ENCODE measurements at regions not wholly inside any gene's neighbourhood (a gene's known extent, or its start where the extent isn't known, plus 50 kb on each side); places are given as distances from the start of the nearest gene placed in this dataset.
"Not testable (repeated sequence)": the region's sequence is repeated elsewhere in the genome, so short reads cannot be mapped to it uniquely, and the experiment has no call there.

DNA sequence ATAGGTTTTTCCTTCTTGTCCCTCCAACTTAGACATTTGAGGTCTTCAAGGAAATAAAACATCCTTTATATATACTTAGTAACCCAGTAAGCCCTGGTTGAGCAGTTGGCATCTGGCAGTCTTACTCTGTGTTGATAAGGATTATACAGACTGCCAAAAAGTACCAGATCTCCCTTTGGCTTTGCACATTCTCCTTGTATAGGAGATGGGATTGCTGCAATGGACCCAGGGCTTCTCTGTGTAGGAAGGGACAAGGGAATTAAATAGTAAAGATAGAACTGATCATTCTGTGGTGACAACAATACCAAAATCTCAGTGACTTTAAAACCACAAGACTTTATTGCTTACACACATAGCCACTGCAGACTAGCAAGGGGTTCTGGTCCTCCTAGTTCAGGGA is 180.1 kb upstream of the CCDC196 start:
- no peak for DNase-seq

DNA sequence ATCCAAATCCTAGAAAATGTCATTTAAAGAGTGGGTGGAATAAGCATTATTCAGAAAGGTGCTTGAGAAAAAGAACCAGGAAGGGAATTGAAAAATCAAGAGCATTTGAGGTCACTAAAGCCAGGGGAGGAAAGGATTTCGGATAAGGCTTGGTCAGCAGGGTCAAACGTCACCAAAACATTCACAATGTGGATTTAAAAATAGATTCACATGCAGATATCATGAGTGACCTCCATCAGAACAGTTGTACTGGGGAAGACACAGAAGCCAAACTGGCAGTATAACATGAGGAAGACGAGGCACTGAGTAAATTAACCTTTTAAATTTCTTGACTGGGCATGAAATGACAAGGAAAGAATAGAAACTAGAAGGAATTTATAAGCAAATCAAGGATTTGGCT is 175.1 kb upstream of the CCDC196 start:
- DNase-seq = no peak

DNA sequence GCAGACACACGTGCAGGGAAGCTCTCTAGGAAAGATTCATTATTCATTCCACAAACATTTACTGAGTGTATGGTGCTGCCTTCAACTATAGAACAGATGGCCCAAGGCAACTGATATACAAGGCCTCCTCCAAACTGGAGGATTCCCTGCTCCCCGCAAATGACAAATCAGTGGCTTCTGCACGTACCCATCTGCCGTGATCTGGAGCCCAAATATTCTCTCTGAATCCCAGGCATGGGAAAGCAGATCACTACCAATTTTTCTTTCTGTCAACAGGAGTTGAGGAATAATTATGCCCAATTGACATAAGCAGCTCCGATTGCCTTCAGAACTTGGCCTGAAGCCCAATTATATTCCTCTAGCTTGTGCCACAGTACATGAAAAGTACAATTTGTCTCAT is 174.2 kb upstream of the CCDC196 start:
- no peak for DNase-seq

DNA sequence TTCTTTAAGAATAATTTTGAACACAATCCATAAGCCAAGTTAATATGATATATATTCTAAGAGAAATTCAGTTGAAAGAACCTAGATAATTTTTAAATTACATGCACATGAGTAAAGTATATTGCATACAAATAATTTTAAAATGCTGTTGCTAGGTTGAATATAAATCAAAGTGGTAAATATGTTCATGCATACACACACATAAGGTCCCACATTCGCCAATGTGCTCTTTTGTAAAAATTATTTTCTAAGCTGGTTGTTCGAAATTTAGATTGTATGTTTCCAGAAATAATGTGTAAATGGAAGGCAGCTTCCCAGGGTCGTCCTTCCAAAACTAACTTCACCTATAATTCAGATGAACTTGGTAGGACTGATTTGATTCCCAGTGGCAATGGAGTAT is 173.7 kb upstream of the CCDC196 start:
- DNase-seq = no peak

DNA sequence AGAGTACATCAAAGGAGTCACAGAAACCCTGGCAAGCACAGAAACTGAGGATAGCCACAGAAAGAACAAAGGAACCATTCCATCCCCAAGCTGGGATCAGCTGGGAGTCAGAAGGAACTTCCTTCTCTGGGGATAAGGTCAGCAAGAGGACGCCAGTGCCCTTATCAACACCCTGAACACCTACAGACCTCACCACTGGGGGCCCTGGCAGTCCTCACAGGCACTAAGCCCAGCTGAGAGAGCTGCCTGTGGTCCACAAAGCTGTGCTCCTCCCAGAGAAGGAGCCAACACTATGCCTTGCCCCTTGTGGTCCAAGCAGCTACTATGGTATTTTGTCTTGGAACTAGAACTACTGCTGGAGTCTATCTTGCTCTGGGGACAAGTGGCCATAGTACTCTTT is 171.1 kb upstream of the CCDC196 start:
- DNase-seq = no peak

DNA sequence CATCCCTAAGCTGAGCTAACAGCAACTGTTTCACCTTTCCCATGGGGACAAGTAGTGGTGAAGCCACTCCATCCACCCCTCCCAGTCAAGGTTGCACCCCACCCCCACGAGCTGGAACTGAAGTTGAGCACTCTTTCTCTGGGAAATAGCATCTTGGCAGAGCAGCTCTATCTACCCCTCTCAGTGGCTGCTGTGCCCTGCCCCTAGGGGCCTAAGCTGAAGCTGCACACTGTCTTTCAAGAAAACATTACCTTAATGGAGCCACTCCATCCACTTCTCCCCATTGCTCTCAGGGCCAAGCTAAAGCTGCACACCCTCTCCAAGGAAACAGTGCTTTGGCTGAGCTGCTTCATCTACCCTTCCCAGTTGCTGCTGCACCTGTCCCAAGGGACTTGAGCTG is 170.6 kb upstream of the CCDC196 start:
- no peak for DNase-seq

DNA sequence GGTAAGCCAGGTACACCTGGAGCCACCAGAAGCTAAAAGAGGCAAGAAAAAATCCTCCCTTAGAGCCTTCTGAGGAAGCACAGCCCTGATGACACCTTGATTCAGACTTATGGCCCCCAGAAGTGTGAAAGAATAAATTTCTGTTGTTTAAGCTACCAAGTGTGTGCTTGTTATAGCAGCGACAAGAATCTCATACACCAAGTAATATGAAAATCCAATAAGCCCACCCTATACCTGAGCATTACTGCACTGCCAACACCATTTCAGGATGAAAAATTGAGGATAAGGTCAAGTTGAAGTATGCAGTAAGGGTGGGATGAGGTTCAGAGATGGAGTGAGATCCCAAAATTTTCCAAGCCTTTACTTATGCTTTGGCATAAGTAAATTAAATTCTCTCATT is 163.6 kb upstream of the CCDC196 start:
- DNase-seq = no peak

DNA sequence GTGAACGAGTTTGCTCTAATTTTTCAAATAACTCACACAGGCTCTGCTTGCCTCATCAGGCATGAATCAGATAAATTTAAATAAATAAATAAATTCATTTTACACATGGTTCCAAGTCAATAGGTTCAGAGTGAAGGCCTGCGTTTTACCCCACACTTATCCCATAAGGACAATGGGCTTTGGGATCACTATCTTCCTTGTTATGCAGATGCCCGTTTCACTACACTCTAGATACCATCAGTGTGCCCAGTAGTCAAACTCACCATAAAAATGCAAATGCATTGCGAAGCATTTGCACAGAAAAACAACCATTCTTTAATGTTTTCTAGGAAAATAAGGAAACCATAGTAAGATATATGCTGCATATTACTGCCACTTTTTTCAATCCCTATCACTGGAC is 155.9 kb upstream of the CCDC196 start:
- no peak for DNase-seq

DNA sequence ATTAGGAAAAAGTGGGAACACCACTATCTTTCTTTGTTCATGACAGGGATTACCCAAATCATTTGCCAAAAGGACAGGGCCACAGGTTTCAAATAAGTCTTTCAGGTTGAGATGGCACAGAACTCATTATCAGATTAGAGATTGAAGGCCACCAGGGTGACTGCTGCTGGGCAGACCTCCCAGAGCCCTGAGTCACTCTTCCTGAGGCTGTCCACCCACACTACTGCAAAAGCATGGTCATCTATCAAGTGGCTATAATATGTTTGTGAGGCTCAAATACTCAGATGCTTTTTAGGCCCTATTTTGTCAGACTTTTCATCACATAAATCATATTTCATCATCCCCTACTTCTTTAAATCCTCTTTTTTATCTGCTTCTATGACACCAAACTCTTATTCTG is 155.3 kb upstream of the CCDC196 start:
- no peak for DNase-seq

DNA sequence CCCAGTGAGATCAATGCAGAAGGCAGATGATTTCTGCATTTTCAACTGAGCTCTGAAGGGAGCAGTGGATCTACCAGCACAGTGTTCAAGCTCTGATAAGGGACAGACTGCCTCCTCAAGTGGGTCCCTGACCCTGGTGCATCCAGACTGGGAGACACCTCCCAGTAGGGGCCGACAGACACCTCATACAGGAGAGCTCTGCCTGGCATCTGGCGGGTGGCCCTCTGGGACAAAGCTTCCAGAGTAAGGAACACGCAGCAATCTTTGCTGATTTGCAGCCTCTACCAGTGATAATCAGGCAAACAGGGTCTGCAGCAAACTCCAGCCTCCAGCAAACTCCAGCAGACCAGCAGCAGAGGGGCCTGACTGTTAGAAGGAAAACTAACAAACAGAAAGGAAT is 152.9 kb upstream of the CCDC196 start:
- DNase-seq = not testable (repeated sequence)

DNA sequence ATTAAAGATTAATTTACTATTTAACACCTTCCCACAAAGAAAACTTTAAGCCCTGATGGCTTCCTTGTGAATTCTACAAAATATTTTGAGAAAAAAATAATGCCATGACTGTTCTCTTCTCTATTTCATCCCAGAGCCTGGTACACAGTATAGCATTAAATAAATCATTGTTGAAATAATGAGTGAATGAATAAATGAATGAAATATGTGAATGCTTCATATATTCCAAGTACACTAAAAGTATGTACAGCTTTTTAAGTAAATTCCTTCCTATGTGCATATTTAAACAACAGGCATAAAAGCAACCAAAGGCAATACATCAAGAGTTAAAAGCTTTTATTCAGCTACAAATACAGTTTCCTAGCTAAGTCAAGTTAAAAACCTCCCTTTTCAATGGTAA is 144.9 kb upstream of the CCDC196 start:
- DNase-seq = no peak

DNA sequence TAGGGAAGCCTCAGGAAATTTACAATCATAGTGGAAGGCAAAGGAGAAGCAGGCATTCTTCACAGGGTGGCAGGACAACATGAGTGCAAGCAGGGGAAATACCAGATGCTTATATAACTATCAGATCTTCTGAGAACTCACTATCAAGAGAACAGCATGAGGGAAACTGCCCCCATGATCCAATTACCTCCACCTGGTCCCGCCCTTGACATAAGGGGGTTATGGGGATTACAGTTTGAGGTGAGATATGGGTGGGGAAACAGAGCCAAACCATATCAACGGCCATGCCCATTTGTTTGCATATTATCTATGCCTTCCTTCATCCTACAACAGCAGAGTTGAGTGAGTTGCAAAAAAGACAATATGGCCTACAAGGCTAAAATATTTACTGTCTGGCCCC is 140.2 kb upstream of the CCDC196 start:
- no peak for DNase-seq

DNA sequence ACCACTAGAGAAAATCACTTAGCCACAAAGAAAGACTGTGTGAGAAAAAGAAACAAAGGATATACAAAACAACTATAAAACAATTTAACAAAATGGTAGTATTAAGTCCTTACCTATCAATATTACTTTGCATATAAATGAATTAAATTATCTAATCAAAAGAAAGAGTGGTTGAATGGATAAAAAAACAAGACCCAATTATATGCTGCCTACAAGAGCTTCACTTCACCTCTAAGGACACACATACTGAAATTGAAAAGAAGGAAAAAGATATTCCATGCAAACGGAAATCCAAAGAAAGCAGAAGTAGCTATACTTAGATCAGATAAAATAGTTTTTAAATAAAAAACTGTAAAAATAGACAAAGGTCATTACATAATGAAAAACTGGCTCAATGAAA is 134.9 kb upstream of the CCDC196 start:
- DNase-seq = no peak

DNA sequence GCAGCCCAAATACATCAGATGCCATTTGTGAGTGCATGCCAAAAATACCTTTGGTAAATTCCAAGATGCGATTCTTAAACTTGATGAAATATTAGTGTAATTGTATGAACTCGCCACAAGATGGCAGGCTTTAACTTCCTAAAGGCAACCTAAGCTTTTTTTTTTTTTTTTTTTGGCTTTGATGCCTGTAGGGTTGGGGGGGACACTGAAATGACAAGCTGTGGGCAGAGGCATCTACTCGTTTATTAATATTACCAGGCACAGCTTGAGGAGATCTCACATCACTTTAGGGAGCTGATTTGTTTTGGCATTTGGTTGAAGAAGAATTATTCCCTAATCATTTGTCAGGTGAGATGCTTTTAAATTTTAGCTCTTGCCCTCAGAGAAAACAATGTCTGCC is 126.7 kb upstream of the CCDC196 start:
- no peak for DNase-seq

DNA sequence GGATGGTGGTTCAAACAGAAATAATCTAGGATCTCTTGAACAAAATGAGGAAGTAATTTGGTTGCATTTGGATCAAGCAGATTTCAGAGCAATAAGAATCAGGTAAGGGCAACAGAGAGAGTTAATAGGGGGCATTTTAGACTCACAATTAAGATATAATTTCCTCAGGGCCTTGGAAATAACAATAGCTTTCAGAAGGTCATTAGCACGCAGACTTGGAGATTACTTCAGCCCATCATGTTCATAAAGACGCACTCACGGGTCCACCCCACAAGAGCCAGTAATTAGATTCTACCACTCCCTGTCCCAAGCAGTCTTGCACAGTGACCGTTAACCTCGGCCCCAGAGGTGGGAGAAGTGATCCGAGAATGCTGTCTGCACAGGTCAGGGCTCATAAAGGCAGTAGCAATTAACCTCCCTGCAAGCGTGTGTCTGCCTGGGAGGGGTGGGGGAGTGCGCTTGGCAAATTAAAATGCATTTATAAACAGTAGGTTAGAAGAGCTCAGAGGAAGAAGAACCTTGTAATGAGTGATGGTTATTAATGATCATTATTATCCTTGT is 125.7 kb upstream of the CCDC196 start:
- DNase-seq = no peak

DNA sequence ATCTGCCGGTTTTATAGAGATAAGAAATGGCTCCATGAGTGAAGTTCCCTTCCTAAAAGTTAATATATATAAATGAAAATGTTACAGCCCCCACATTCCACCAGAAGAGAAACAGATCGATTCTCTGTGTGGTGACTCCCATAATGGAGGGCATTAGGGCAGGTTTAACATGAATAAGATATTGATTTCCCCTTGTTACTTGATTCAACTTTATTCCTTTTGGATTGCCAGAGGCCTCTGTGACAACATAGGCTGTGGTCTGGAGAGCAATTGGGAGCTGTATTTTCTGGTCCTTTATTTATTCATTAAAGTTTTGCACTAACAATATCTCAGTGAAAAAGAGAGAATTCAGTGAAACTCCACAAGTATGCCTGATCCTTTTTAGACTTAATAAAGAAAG is 125.2 kb upstream of the CCDC196 start:
- DNase-seq = no peak

DNA sequence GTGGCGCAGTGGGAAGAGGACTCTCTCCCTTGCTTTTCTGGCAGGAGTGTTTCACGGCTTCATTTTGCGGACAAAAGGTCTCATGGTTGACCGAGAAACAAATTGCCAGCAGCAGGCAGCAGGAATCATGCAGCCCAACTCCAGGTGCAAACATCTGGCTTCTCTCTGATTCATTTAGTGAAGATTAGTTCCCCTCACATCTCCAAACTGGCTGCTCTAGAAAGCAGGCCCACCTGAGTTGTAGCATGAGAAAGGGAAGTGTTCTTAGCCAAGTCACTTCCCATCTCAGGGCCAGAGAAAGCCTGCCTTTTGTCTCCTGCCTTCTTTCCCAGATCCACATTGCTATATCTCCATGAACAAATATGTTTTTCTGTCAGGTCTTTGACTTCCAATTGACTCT is 120.8 kb upstream of the CCDC196 start:
- DNase-seq = no peak

DNA sequence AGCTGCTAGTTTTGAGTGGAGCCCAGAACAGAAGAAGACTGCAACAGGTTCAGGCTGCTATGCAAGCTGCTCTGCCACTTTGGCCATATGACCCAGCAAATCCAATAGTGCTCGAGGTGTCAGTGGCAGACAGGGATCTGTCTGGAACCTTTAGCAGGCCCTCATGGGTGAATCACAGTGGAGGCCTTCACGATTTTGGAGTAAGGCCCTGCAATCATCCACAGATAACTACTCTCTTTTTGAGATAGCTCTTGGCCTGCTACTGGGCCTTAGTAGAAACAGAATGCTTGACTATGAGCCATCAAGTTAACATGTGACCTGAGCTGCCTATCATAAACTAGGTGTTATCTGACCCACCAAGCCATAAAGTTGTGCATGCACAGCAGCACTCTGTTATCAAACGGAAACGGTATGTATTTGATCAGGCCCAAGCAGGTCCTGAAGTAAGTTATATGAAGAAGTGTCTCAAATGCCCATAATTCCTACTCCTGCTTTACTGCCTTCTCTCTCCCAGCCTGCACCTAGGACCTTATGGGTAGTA is 116.9 kb upstream of the CCDC196 start:
- DNase-seq = no peak

DNA sequence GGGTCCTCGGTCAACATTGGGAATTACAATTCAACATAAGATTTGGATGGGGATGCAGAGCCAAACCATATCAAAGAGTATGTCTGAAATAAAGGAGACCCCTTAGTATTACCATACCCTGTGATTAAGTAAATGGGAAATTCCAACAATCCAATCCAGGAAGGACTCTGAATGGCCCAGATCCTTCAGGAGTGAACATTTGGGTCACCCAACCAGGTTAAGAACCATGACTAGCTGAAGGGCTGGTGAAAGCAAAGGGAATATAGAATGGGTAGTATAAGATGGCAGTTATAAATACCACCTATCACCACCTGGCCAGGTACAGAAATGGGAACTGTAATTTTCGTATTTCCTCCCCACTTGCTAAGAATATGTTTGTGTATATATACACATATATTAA is 114.4 kb upstream of the CCDC196 start:
- DNase-seq = no peak

DNA sequence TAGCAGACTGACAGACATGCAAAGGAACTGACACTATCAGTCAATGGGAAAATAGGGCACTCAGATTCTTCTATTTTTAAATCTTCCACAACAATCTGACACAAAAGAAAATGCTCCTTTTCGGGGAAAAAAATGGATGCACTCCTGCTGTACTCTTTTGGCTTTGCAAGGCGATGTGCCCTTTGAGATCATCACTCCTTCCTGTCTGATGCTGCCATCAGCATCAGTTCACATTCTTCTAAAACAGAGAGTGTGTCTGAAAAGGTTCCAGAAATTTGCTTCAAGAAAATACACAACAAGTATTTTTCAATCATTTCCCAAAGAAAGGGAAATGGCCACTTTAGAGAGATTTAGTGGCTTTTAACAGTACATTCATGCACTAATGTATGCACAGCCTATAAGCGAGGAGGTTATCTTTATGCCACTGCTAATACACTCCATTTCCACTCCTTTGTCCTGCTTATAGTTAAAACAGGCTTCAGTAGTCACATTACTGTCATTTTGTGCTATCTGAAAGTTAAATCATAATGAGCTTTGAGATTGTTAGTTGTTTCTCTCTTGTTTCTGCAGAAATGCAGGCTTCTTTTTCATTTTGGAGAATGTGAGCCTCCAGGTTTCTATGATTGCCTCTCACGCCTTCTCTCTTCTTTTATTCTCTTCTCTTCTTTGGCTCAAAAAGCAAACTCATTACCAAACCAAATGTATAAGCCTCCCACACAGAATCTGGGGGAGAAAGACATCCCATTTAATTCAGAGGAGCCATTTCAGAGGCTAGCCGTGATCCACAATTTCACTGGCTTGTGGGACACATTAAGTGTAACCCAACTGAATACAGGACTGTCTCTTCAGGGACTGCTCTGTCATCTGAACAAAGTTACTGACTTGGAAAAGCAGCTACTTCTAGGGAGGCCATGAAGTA is 110.9 kb upstream of the CCDC196 start:
- DNase-seq = no peak

DNA sequence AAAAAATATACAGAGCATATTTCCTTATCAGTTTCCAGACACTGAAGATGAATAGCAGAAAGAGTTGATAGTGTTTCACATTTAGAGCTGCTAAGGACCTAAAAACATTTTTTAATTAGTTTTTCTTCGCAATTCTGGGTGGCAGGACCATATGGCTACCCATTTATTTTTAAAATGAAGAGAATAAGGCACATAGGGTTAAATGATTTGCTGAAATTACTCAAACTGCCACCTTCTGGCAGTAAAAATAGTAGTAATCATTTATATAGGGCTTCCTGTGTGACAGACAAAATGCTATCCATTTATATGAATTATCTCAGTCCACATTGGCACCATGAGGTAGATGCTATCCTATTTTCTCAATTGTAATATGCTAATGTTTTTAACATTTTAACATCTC is 108.6 kb upstream of the CCDC196 start:
- no peak for DNase-seq

DNA sequence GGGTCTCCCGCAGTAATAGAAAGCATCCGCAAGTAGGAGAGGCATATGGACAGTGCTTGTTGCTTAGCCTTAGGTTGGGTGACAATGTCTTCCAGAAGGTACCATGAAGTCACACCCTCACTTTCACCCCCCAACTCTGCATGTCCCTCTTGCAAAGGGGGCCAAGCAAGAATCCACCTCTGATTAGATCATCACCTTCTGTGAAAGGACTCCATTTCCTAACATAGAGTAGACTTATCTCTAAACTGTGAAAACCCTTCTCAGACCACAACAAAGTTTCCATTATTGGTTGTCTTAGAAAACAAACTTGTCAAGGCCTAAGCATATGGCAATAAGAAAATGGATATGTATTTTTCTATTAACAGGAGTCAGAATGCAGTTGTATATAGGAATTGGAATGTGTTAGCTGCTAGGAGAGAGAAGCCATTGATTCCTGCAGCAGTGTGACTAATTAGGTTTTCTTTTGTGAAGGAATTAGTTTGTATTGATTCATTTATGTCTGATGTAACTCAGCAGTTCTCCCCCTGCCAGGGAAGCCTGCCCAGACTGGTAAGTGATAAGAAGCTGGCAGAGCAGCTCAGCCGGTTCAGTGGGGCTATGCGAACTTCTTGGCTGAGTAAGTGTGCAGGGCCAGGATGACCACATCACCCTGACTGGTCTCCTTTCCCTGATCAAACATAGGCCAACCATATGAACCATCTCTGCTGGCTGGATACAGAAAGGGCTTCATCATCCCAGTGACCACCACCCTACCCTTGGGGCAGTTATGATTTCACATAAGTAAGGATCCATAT is 107.3 kb upstream of the CCDC196 start:
- no peak for DNase-seq

DNA sequence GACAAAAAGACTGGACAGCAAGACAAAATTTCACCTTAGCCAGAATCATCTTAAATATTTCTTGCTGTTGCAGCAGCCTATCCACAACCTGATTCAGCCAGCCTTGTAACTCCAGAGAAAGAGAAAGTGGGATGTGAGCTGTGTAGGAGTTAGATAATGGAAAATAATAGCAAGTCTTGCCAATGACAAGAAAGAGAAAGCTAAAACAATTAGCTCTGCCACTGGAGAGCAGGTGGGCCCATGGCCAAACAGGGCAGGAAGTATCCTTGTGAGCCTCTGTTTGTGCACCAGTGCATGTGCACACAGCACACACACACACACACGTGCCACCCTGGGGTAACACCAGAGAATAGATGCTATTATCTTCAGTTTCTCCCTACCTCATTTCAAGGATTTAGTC is 106.0 kb upstream of the CCDC196 start:
- DNase-seq = no peak

DNA sequence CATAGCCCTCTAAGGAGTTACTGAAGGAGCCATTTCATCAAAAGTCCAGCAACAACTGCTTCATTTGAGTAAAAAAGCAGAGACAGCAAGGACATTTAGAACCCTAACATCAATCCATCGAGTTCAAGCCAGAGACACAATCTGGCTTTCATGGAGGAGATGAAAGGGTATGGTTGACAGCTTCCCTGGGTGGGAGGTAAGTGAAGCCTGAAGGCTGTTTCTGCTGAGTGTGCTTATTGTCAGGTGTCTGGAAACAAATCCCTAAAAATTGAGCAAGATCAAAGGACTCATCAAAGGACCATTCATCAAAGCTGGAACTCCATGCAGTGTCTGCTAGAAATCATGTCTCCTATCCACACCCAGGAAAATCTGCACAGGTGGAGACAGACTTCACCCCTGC is 104.4 kb upstream of the CCDC196 start:
- no peak for DNase-seq

Measured in activated CD4-positive, alpha-beta T cell treated with anti-CD3 and anti-CD28 coated beads, Interleukin-2, amount 50 U/mL, for 48 hours (primary cell).